SK-N-SH treated with all-trans-retinoic acid at 6 μM for 48 hours (cell line): ENCODE measurements at regions not wholly inside any gene's neighbourhood (a gene's known extent, or its start where the extent isn't known, plus 50 kb on each side); places are given as distances from the start of the nearest gene placed in this dataset.

Source experiments
- ATAC-seq: fragments of 200-7000 bp; cut with Tn5 transposase; 3 replicates; pipeline ENCODE4 v1.9.1; 2020; ENCODE audit warnings: mild to moderate bottlenecking, moderate library complexity
- BACH2 ChIP-seq: fragments of 250-450 bp; sonication (Bioruptor Pico); IDR thresholded peaks from 2 replicates; pipeline ENCODE4 v1.9.0; 2021; ENCODE audit warnings: mild to moderate bottlenecking, borderline replicate concordance
- CSDC2 ChIP-seq: fragments of 250-450 bp; sonication (Bioruptor Pico); IDR thresholded peaks from 2 replicates; pipeline ENCODE4 v1.5.0; 2020; ENCODE audit warnings: mild to moderate bottlenecking, moderate library complexity
- CSRNP3 ChIP-seq: fragments of 250-450 bp; sonication (Bioruptor Pico); IDR thresholded peaks from 2 replicates; pipeline ENCODE4 v1.5.1; 2021; ENCODE audit warnings: mild to moderate bottlenecking, moderate library complexity
- ESRRG ChIP-seq: fragments of 250-450 bp; sonication (Bioruptor Pico); IDR thresholded peaks from 2 replicates; pipeline ENCODE4 v1.6.1; 2021; ENCODE audit warnings: mild to moderate bottlenecking
- GLIS3 ChIP-seq: fragments of 250-450 bp; sonication (Bioruptor Pico); IDR thresholded peaks from 2 replicates; pipeline ENCODE4 v1.5.0; 2020; ENCODE audit warnings: mild to moderate bottlenecking, moderate library complexity
- ISL1 ChIP-seq: fragments of 250-450 bp; sonication (Bioruptor Pico); IDR thresholded peaks from 2 replicates; pipeline ENCODE4 v2.1.2; 2022; ENCODE audit warnings: mild to moderate bottlenecking, moderate library complexity
- OSR1 ChIP-seq: fragments of 250-450 bp; sonication (Bioruptor Pico); IDR thresholded peaks from 2 replicates; pipeline ENCODE4 v1.8.0; 2022; ENCODE audit warnings: moderate library complexity, mild to moderate bottlenecking, inconsistent platforms
- POU6F1 ChIP-seq: fragments of 250-450 bp; sonication (Bioruptor Pico); IDR thresholded peaks from 2 replicates; pipeline ENCODE4 v1.8.0; 2021; ENCODE audit warnings: low read depth, mild to moderate bottlenecking, moderate library complexity, borderline replicate concordance
- PPARA ChIP-seq: fragments of 250-450 bp; sonication (Bioruptor Pico); IDR thresholded peaks from 2 replicates; pipeline ENCODE4 v1.5.0; 2020; ENCODE audit warnings: mild to moderate bottlenecking, borderline replicate concordance
- RARB ChIP-seq: fragments of 250-450 bp; sonication (Bioruptor Pico); IDR thresholded peaks from 2 replicates; pipeline ENCODE4 v1.8.0; 2021; ENCODE audit warnings: mild to moderate bottlenecking, moderate library complexity
- SNAI2 ChIP-seq: fragments of 250-450 bp; sonication (Bioruptor Pico); IDR thresholded peaks from 2 replicates; pipeline ENCODE4 v1.5.0; 2020; ENCODE audit warnings: mild to moderate bottlenecking, moderate library complexity
- TOX ChIP-seq: fragments of 250-450 bp; sonication (Bioruptor Pico); IDR thresholded peaks from 2 replicates; pipeline ENCODE4 v1.8.0; 2021; ENCODE audit warnings: mild to moderate bottlenecking, moderate library complexity, borderline replicate concordance
- TSHZ2 ChIP-seq: fragments of 250-450 bp; sonication (Bioruptor Pico); IDR thresholded peaks from 2 replicates; pipeline ENCODE4 v1.5.0; 2020; ENCODE audit warnings: mild to moderate bottlenecking, moderate library complexity
- ZC3H10 ChIP-seq: fragments of 250-450 bp; sonication (Bioruptor Pico); IDR thresholded peaks from 2 replicates; pipeline ENCODE4 v1.5.1; 2021; ENCODE audit warnings: mild to moderate bottlenecking, moderate library complexity
- ZFP3 ChIP-seq: fragments of 250-450 bp; sonication (Bioruptor Pico); IDR thresholded peaks from 2 replicates; pipeline ENCODE4 v1.5.0; 2020; ENCODE audit warnings: mild to moderate bottlenecking, moderate library complexity
- ZFP30 ChIP-seq: fragments of 450-650 bp; formaldehyde crosslinking; IDR thresholded peaks from 2 replicates; pipeline ENCODE4 v1.5.0; 2022; ENCODE audit warnings: mild to moderate bottlenecking, moderate library complexity
- ZNF565 ChIP-seq: fragments of 450-650 bp; formaldehyde crosslinking; conservative IDR thresholded peaks from 2 replicates; pipeline ENCODE4 v1.5.0; 2020; ENCODE audit warnings: low read depth, mild to moderate bottlenecking, moderate library complexity
- ZNF70 ChIP-seq: fragments of 450-650 bp; formaldehyde crosslinking; IDR thresholded peaks from 2 replicates; pipeline ENCODE4 v1.5.0; 2020; ENCODE audit warnings: mild to moderate bottlenecking, moderate library complexity
- ZNF8 ChIP-seq: fragments of 450-650 bp; formaldehyde crosslinking; IDR thresholded peaks from 2 replicates; pipeline ENCODE4 v1.5.0; 2020; ENCODE audit warnings: mild to moderate bottlenecking, moderate library complexity
- TF ChIP-seq, protein P1 (sequence below): fragments of 250-450 bp; sonication (Bioruptor Pico); IDR thresholded peaks from 2 replicates; pipeline ENCODE4 v1.5.1; 2020; ENCODE audit warnings: low read depth, mild to moderate bottlenecking, moderate library complexity
- TF ChIP-seq, protein P2 (sequence below): fragments of 250-450 bp; sonication (Bioruptor Pico); IDR thresholded peaks from 2 replicates; pipeline ENCODE4 v1.8.0; 2020; ENCODE audit warnings: mild to moderate bottlenecking, moderate library complexity, borderline replicate concordance

DNA sequence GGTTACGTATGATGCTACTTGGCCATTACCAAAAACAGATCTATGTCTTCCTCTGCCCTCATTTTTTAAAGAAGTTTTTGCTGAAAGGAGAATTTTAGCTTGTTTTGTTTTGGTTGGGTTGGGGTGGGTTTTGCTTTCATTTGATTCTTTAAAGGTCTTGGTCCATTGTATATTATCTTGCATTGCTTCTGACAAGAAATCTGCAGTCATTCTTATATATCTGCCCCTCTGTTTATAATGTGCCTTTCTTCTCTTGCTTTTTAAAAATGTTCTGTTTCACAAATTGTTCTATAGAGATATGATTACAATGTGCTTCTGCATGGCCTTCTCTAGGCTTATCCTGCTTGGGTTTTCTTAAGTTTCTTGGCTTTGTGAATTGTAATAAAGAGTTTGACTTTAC, 660.6 kb downstream of the RNF144A start:
- TF ChIP-seq RARB (no peak), ISL1 (CRISPR knock-in tag) (no peak), TSHZ2 (CRISPR knock-in tag) (no peak), ESRRG (no peak), ZNF8 (CRISPR knock-in tag) (no peak), OSR1 (CRISPR knock-in tag) (no peak), TOX (CRISPR knock-in tag) (no peak), ZFP3 (CRISPR knock-in tag) (no peak), PPARA (CRISPR knock-in tag) (no peak), ZNF565 (CRISPR knock-in tag) (no peak), ZFP30 (CRISPR knock-in tag) (no peak), GLIS3 (CRISPR knock-in tag) (no peak), SNAI2 (CRISPR knock-in tag) (no peak), BACH2 (no peak), CSRNP3 (CRISPR knock-in tag) (no peak), POU6F1 (CRISPR knock-in tag) (no peak), ZNF70 (no peak)
- TF ChIP-seq, protein P1, sequence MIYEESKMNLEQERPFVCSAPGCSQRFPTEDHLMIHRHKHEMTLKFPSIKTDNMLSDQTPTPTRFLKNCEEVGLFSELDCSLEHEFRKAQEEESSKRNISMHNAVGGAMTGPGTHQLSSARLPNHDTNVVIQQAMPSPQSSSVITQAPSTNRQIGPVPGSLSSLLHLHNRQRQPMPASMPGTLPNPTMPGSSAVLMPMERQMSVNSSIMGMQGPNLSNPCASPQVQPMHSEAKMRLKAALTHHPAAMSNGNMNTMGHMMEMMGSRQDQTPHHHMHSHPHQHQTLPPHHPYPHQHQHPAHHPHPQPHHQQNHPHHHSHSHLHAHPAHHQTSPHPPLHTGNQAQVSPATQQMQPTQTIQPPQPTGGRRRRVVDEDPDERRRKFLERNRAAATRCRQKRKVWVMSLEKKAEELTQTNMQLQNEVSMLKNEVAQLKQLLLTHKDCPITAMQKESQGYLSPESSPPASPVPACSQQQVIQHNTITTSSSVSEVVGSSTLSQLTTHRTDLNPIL: no peak
- TF ChIP-seq, protein P2, sequence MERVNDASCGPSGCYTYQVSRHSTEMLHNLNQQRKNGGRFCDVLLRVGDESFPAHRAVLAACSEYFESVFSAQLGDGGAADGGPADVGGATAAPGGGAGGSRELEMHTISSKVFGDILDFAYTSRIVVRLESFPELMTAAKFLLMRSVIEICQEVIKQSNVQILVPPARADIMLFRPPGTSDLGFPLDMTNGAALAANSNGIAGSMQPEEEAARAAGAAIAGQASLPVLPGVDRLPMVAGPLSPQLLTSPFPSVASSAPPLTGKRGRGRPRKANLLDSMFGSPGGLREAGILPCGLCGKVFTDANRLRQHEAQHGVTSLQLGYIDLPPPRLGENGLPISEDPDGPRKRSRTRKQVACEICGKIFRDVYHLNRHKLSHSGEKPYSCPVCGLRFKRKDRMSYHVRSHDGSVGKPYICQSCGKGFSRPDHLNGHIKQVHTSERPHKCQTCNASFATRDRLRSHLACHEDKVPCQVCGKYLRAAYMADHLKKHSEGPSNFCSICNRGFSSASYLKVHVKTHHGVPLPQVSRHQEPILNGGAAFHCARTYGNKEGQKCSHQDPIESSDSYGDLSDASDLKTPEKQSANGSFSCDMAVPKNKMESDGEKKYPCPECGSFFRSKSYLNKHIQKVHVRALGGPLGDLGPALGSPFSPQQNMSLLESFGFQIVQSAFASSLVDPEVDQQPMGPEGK: no peak
- ATAC-seq: no peak

GRCh38 chr2:7584017-7584416, 666.8 kb downstream of the RNF144A start:
- no peak for ATAC-seq
- TF ChIP-seq CSDC2 (CRISPR knock-in tag) (no peak), PPARA (CRISPR knock-in tag) (no peak), ZNF70 (no peak), TOX (CRISPR knock-in tag) (no peak)
- TF ChIP-seq, protein P1: no peak

- ATAC-seq: no peak
- TF ChIP-seq GLIS3 (CRISPR knock-in tag): no peak
- TF ChIP-seq, protein P1: no peak
- no peak for TF ChIP-seq ZNF565 (CRISPR knock-in tag)
- no peak for TF ChIP-seq BACH2
- TF ChIP-seq POU6F1 (CRISPR knock-in tag): no peak
- TF ChIP-seq PPARA (CRISPR knock-in tag): no peak
- TF ChIP-seq TSHZ2 (CRISPR knock-in tag): no peak
- TF ChIP-seq SNAI2 (CRISPR knock-in tag): no peak
- no peak for TF ChIP-seq ZC3H10
- TF ChIP-seq ESRRG: no peak
- TF ChIP-seq ZNF8 (CRISPR knock-in tag): no peak
These were observed 669.7 kb downstream of the RNF144A start for GRCh38 chr2:7586898-7587297.
